ENCODE measurements at regions not wholly inside any gene's neighbourhood (a gene's known extent, or its start where the extent isn't known, plus 50 kb on each side); places are given as distances from the start of the nearest gene placed in this dataset.

DNA sequence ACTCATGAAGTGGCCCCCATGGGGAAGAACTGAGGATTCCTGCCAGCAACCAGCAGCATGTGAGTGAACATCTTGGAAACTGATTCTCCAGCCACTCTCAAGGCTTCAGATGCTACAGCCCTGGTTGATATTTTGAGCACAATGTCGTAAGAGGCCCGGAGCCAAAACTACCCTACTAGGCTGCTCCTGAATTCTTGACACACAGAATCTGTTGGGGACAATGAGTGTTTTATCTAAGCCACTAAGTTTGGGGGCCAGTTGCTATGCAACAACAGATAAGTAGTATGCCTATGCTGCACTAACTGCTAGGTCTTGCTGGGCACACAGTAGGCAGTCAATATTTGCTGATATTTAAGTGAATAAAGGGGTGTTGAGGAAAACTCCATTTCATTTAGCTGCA is 89.9 kb upstream of the CHL1 start:
- TF ChIP-seq YY1 (IDR thresholded peaks at IDR 0.05; ENCODE audit: insufficient read depth, insufficient read length) (no peak), SUZ12 (IDR thresholded peaks at IDR 0.05; ENCODE audit: extremely low read depth, insufficient read depth, insufficient read length) (no peak), ZNF274 (IDR thresholded peaks at IDR 0.05; ENCODE audit: low read depth, low read length) (no peak)

Data from NT2/D1 (cell line).